ENCODE measurements at regions not wholly inside any gene's neighbourhood (a gene's known extent, or its start where the extent isn't known, plus 50 kb on each side); places are given as distances from the start of the nearest gene placed in this dataset.

DNA sequence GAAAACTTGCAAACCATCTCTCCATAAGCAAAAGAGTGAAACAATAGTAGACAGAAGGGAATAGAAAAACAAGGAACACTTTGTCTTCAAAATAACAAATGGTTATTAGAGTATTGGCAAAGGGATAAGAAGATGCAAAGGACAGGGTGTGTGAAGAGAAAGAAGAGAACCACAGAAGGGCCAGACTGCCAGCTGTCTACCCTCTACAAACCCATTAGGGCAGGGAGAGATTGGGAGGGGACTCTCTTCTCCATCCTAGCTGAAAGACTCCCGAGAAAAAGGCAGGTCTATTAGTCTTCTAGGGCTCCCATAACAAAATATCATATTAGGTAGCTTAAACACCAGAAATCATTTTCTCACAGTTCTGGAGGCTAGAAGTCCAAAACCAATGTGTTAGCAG lies 292.8 kb downstream of the PTBP2 start (continued):
- TF ChIP-seq, protein P1, sequence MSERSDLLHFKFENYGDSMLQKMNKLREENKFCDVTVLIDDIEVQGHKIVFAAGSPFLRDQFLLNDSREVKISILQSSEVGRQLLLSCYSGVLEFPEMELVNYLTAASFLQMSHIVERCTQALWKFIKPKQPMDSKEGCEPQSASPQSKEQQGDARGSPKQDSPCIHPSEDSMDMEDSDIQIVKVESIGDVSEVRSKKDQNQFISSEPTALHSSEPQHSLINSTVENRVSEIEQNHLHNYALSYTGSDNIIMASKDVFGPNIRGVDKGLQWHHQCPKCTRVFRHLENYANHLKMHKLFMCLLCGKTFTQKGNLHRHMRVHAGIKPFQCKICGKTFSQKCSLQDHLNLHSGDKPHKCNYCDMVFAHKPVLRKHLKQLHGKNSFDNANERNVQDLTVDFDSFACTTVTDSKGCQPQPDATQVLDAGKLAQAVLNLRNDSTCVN (tag by site-specific recombination; optimal IDR thresholded peaks at IDR 0.05), result no peak

GRCh38 chr1:97017895-97018294 lies 296.3 kb downstream of the PTBP2 start:
- Histone ChIP-seq H3K4me1 (ENCODE audit: control insufficient read depth, insufficient read depth, low read length) (no peaks in the 10 kb centered on the region), H3K9me3 (ENCODE audit: control insufficient read depth, insufficient read depth, low read depth, low read length) (no peaks in the 10 kb centered on the region), H3K27ac (ENCODE audit: extremely low read depth, low read depth, low read length) (no peak overlapping the region), H3K36me3 (ENCODE audit: control insufficient read depth in 2 of 2, insufficient read depth in 1 of 2, low read length in 2 of 2) (no peaks in the 10 kb centered on the region), H3K4me3 (ENCODE audit: low read depth, low read length) (no peak overlapping the region)
- TF ChIP-seq TRIM28 (IDR thresholded peaks at IDR 0.05; ENCODE audit: borderline replicate concordance, low read length) (no peak), ZNF423 (tag by site-specific recombination; IDR thresholded peaks at IDR 0.05) (no peak), ZNF560 (tag by site-specific recombination; IDR thresholded peaks at IDR 0.05; ENCODE audit: borderline replicate concordance) (no peak), ZNF37A (tag by site-specific recombination; IDR thresholded peaks at IDR 0.05) (no peak), ZBTB6 (tag by site-specific recombination; IDR thresholded peaks at IDR 0.05) (no peak), ZNF138 (tag by site-specific recombination; IDR thresholded peaks at IDR 0.05; ENCODE audit: borderline replicate concordance) (no peak), ZNF544 (tag by site-specific recombination; IDR thresholded peaks at IDR 0.05) (no peak), GLI2 (tag by site-specific recombination; IDR thresholded peaks at IDR 0.05; ENCODE audit: borderline replicate concordance, low read depth) (no peak)
- ChIA-PET CTCF (interaction anchor here (0.7 to 0.8 kb wide), 3 partner anchors 31 to 122 kb away, joined by 3 to 4 read pairs (median 3); no protein-coding TSS in a partner anchor), POLR2A (no interaction called here)

Data from HEK293 (cell line).